Hepatocyte (in vitro differentiated cells): ENCODE measurements at regions not wholly inside any gene's neighbourhood (a gene's known extent, or its start where the extent isn't known, plus 50 kb on each side); places are given as distances from the start of the nearest gene placed in this dataset.

ENCODE experiments used
- DNase-seq: peaks from one replicate; pipeline ENCODE4 v3.0.0-alpha.2; 2016; ENCODE audit warnings: low spot score
- H2AFZ ChIP-seq: fragments of 200-600 bp; sonication (generic); 2 replicates; pipeline ENCODE4 v1.6.0; 2016; ENCODE audit warnings: antibody characterized with exemption, mild to moderate bottlenecking
- H3K27ac ChIP-seq: fragments of 200-600 bp; sonication (generic); 2 replicates; pipeline ENCODE4 v1.5.1; 2016; ENCODE audit warnings: mild to moderate bottlenecking
- H3K27me3 ChIP-seq: fragments of 200-600 bp; sonication (generic); 2 replicates; pipeline ENCODE4 v1.6.1; 2016
- H3K36me3 ChIP-seq: fragments of 200-600 bp; sonication (generic); replicated peaks from 2 replicates; pipeline ENCODE4 v1.5.1; 2016; ENCODE audit warnings: low read depth; ENCODE audit not compliant: insufficient read depth
- H3K4me1 ChIP-seq: fragments of 200-600 bp; sonication (generic); 2 replicates; pipeline ENCODE4 v1.5.1; 2016; ENCODE audit warnings: mild to moderate bottlenecking, moderate library complexity; ENCODE audit not compliant: insufficient read depth
- H3K4me2 ChIP-seq: fragments of 200-600 bp; sonication (generic); 2 replicates; pipeline ENCODE4 v1.6.0; 2016
- H3K4me3 ChIP-seq: fragments of 200-600 bp; sonication (generic); 2 replicates; pipeline ENCODE4 v1.5.1; 2016; ENCODE audit warnings: mild to moderate bottlenecking
- H3K79me2 ChIP-seq: fragments of 200-600 bp; sonication (generic); 2 replicates; pipeline ENCODE4 v1.6.0; 2017; ENCODE audit warnings: mild to moderate bottlenecking
- H3K9me2 ChIP-seq: fragments of 200-600 bp; sonication (generic); replicated peaks from 2 replicates; pipeline ENCODE4 v1.6.0; 2017; ENCODE audit warnings: mild to moderate bottlenecking; ENCODE audit not compliant: insufficient read depth
- H3K9me3 ChIP-seq: fragments of 200-600 bp; sonication (generic); 2 replicates; pipeline ENCODE4 v1.5.1; 2016; ENCODE audit warnings: low read depth, mild to moderate bottlenecking
- H4K20me1 ChIP-seq: fragments of 200-600 bp; sonication (generic); 2 replicates; pipeline ENCODE4 v1.6.0; 2016; ENCODE audit warnings: mild to moderate bottlenecking; ENCODE audit not compliant: insufficient read depth, poor library complexity, severe bottlenecking
- CTCF ChIP-seq: fragments of 200-600 bp; sonication (generic); IDR thresholded peaks from 2 replicates; pipeline ENCODE4 v1.5.1; 2016; ENCODE audit warnings: antibody characterized with exemption, mild to moderate bottlenecking; ENCODE audit not compliant: poor library complexity
- EZH2 ChIP-seq: fragments of 200-600 bp; sonication (generic); IDR thresholded peaks from 2 replicates; pipeline ENCODE4 v1.6.1; 2016; ENCODE audit warnings: antibody characterized with exemption, mild to moderate bottlenecking, borderline replicate concordance
- EZH2phosphoT487 ChIP-seq: fragments of 200-600 bp; sonication (generic); IDR thresholded peaks from one replicate; pipeline ENCODE4 v1.6.1; 2018; ENCODE audit warnings: antibody characterized with exemption, mild to moderate bottlenecking, low read depth, moderate library complexity; ENCODE audit not compliant: unreplicated experiment, severe bottlenecking
- WGBS: methylation state at CpG from one replicate; pipeline ENCODE4 v1.1.6; 2016; ENCODE audit warnings: low lambda C conversion rate; ENCODE audit errors: missing lambda C conversion rate; 5-methylcytosine and 5-hydroxymethylcytosine counted together

GRCh38 chr2:147310335-147311057 lies 534.3 kb upstream of the ACVR2A start:
- WGBS: 98% methylated on average over 2 of the region's 2 CpGs
- H3K9me2 ChIP-seq: no peaks in the 10 kb centered on the region
- H3K4me3 ChIP-seq: no peak overlapping the region
- no peaks in the 10 kb centered on the region for H3K9me3 ChIP-seq
- H2AFZ ChIP-seq: no peak overlapping the region
- no peaks in the 10 kb centered on the region for H3K4me1 ChIP-seq
- no peaks in the 10 kb centered on the region for H3K79me2 ChIP-seq
- H3K27ac ChIP-seq: no peak overlapping the region
- H4K20me1 ChIP-seq: no peaks in the 10 kb centered on the region
- H3K4me2 ChIP-seq: no peak overlapping the region
- no peak for DNase-seq
- H3K36me3 ChIP-seq: no peaks in the 10 kb centered on the region
- H3K27me3 ChIP-seq: no peaks in the 10 kb centered on the region
- TF ChIP-seq EZH2: no peak
- no peak for TF ChIP-seq CTCF
- TF ChIP-seq EZH2phosphoT487: no peak

- WGBS: 93% methylated on average over 3 of the region's 3 CpGs
- Histone ChIP-seq H2AFZ (no peak overlapping the region), H3K9me3 (no peaks in the 10 kb centered on the region), H3K4me3 (no peak overlapping the region), H3K4me2 (no peak overlapping the region), H3K79me2 (no peaks in the 10 kb centered on the region), H3K9me2 (no peaks in the 10 kb centered on the region), H3K27me3 (no peaks in the 10 kb centered on the region), H4K20me1 (no peaks in the 10 kb centered on the region), H3K27ac (no peak overlapping the region), H3K36me3 (no peaks in the 10 kb centered on the region), H3K4me1 (no peaks in the 10 kb centered on the region)
- TF ChIP-seq EZH2 (no peak), EZH2phosphoT487 (no peak), CTCF (no peak)
- no peak for DNase-seq
Observed at GRCh38 chr2:147297820-147298219, 547.0 kb upstream of the ACVR2A start.

GRCh38 chr2:147294825-147295392 lies 549.9 kb upstream of the ACVR2A start:
- Histone ChIP-seq H2AFZ (no peak overlapping the region), H3K79me2 (no peaks in the 10 kb centered on the region), H3K9me3 (no peaks in the 10 kb centered on the region), H4K20me1 (no peaks in the 10 kb centered on the region), H3K27ac (no peak overlapping the region), H3K36me3 (no peaks in the 10 kb centered on the region), H3K9me2 (no peaks in the 10 kb centered on the region), H3K27me3 (no peaks in the 10 kb centered on the region), H3K4me3 (no peak overlapping the region), H3K4me1 (no peaks in the 10 kb centered on the region), H3K4me2 (no peak overlapping the region)
- no peak for TF ChIP-seq CTCF
- TF ChIP-seq EZH2phosphoT487: no peak
- TF ChIP-seq EZH2: no peak
- WGBS: 77% methylated on average over 2 of the region's 2 CpGs
- DNase-seq: no peak
